ENCODE measurements at regions not wholly inside any gene's neighbourhood (a gene's known extent, or its start where the extent isn't known, plus 50 kb on each side); places are given as distances from the start of the nearest gene placed in this dataset.

GRCh38 chr7:86920154-86920553 lies 139.3 kb downstream of the ELAPOR2 start:
- no peak overlapping the region for H3K4me3 ChIP-seq (ENCODE audit: low read depth, low read length)
- no peak for TF ChIP-seq CTCF (IDR thresholded peaks at IDR 0.05; ENCODE audit: low read depth, low read length)
- DNase-seq (ENCODE audit: low read depth, low spot score): no peak
- in situ Hi-C loops (cut with HindIII; ENCODE audit: low sequenced_read_pairs): no loop called here

- in situ Hi-C loops (cut with HindIII; ENCODE audit: low sequenced_read_pairs): no loop called here
- no peak overlapping the region for H3K4me3 ChIP-seq (ENCODE audit: low read depth, low read length)
- no peak for TF ChIP-seq CTCF (IDR thresholded peaks at IDR 0.05; ENCODE audit: low read depth, low read length)
- no peak for DNase-seq (ENCODE audit: low read depth, low spot score)
Observed at GRCh38 chr7:86918245-86918644, 141.2 kb downstream of the ELAPOR2 start.

- in situ Hi-C loops (cut with HindIII; ENCODE audit: low sequenced_read_pairs): no loop called here
- no peak for DNase-seq (ENCODE audit: low read depth, low spot score)
- H3K4me3 ChIP-seq (ENCODE audit: low read depth, low read length): no peak overlapping the region
- no peak for TF ChIP-seq CTCF (IDR thresholded peaks at IDR 0.05; ENCODE audit: low read depth, low read length)
Observed at GRCh38 chr7:86916277-86916825, 143.1 kb downstream of the ELAPOR2 start.

- TF ChIP-seq CTCF (IDR thresholded peaks at IDR 0.05; ENCODE audit: low read depth, low read length): peak; percentile 53
- DNase-seq (ENCODE audit: low read depth, low spot score): peak; percentile 19
- H3K4me3 ChIP-seq (ENCODE audit: low read depth, low read length): no peak overlapping the region
- in situ Hi-C loops (cut with HindIII; ENCODE audit: low sequenced_read_pairs): no loop called here
Observed at GRCh38 chr7:86914551-86914950, 144.9 kb downstream of the ELAPOR2 start.
